HUES48 (cell line): ENCODE measurements at regions not wholly inside any gene's neighbourhood (a gene's known extent, or its start where the extent isn't known, plus 50 kb on each side); places are given as distances from the start of the nearest gene placed in this dataset.

Source experiments
- H3K27ac ChIP-seq: one replicate; pipeline ENCODE4 v1.7.0; 2013; ENCODE audit warnings: low read depth, low read length, inconsistent platforms
- H3K27me3 ChIP-seq: 2 replicates; pipeline ENCODE4 v1.6.1; 2013; ENCODE audit warnings: mild to moderate bottlenecking, low read length; ENCODE audit not compliant: control insufficient read depth, insufficient read depth
- H3K36me3 ChIP-seq: 2 replicates; pipeline ENCODE4 v1.6.1; 2013; ENCODE audit warnings: low read length; ENCODE audit not compliant: control insufficient read depth, insufficient read depth
- H3K4me1 ChIP-seq: 2 replicates; pipeline ENCODE4 v1.6.1; 2013; ENCODE audit warnings: mild to moderate bottlenecking, low read length; ENCODE audit not compliant: control insufficient read depth, insufficient read depth
- H3K4me3 ChIP-seq: 2 replicates; pipeline ENCODE4 v1.5.1; 2013; ENCODE audit warnings: mild to moderate bottlenecking, low read depth, low read length
- H3K9ac ChIP-seq: 2 replicates; pipeline ENCODE4 v1.6.1; 2013; ENCODE audit warnings: mild to moderate bottlenecking, low read depth, low read length, moderate library complexity
- H3K9me3 ChIP-seq: 2 replicates; pipeline ENCODE4 v1.6.1; 2013; ENCODE audit warnings: low read length; ENCODE audit not compliant: control insufficient read depth, insufficient read depth

GRCh38 chr20:50405235-50405914 is 104.8 kb upstream of the PTPN1 start:
- Histone ChIP-seq H3K4me3 (no peak overlapping the region), H3K27ac (no peak overlapping the region), H3K4me1 (no peaks in the 10 kb centered on the region), H3K9me3 (no peaks in the 10 kb centered on the region), H3K36me3 (no peaks in the 10 kb centered on the region), H3K9ac (no peak overlapping the region), H3K27me3 (no peaks in the 10 kb centered on the region)

GRCh38 chr20:50405915-50406609 is 104.1 kb upstream of the PTPN1 start:
- H3K9me3 ChIP-seq, result no peaks in the 10 kb centered on the region
- H3K4me1 ChIP-seq, result no peaks in the 10 kb centered on the region
- H3K27me3 ChIP-seq, result no peaks in the 10 kb centered on the region
- no peak overlapping the region for H3K4me3 ChIP-seq
- H3K36me3 ChIP-seq, result no peaks in the 10 kb centered on the region
- H3K9ac ChIP-seq, result no peak overlapping the region
- H3K27ac ChIP-seq, result no peak overlapping the region

GRCh38 chr20:50406610-50407136 is 103.5 kb upstream of the PTPN1 start:
- Histone ChIP-seq H3K27ac (no peak overlapping the region), H3K4me3 (no peak overlapping the region), H3K9me3 (no peaks in the 10 kb centered on the region), H3K9ac (no peak overlapping the region), H3K36me3 (no peaks in the 10 kb centered on the region), H3K4me1 (0 out of 2 replicates have a peak, but pooled peaks cover 3% of the 10 kb centered on the region), H3K27me3 (no peaks in the 10 kb centered on the region)

GRCh38 chr20:50408526-50409364 is 101.4 kb upstream of the PTPN1 start:
- Histone ChIP-seq H3K27me3 (no peaks in the 10 kb centered on the region), H3K4me1 (peaks cover 17% of the 10 kb centered on the region), H3K9ac (no peak overlapping the region), H3K4me3 (no peak overlapping the region), H3K36me3 (no peaks in the 10 kb centered on the region), H3K27ac (no peak overlapping the region), H3K9me3 (no peaks in the 10 kb centered on the region)

GRCh38 chr20:50409495-50409894 is 100.7 kb upstream of the PTPN1 start:
- H3K4me3 ChIP-seq, result no peak overlapping the region
- H3K36me3 ChIP-seq, result no peaks in the 10 kb centered on the region
- no peak overlapping the region for H3K27ac ChIP-seq
- H3K4me1 ChIP-seq, result peaks cover 17% of the 10 kb centered on the region
- no peaks in the 10 kb centered on the region for H3K27me3 ChIP-seq
- H3K9me3 ChIP-seq, result no peaks in the 10 kb centered on the region
- H3K9ac ChIP-seq, result no peak overlapping the region

GRCh38 chr20:50410343-50410742 is 99.8 kb upstream of the PTPN1 start:
- Histone ChIP-seq H3K4me1 (peaks cover 18% of the 10 kb centered on the region), H3K36me3 (no peaks in the 10 kb centered on the region), H3K27me3 (no peaks in the 10 kb centered on the region), H3K4me3 (no peak overlapping the region), H3K9ac (no peak overlapping the region), H3K27ac (no peak overlapping the region), H3K9me3 (no peaks in the 10 kb centered on the region)

GRCh38 chr20:50412069-50412468 is 98.1 kb upstream of the PTPN1 start:
- peak overlapping the region; percentile 29 for H3K27ac ChIP-seq
- H3K9me3 ChIP-seq, result no peaks in the 10 kb centered on the region
- no peaks in the 10 kb centered on the region for H3K27me3 ChIP-seq

GRCh38 chr20:50412499-50412898 is 97.7 kb upstream of the PTPN1 start:
- Histone ChIP-seq H3K27me3 (no peaks in the 10 kb centered on the region), H3K9ac (no peak overlapping the region), H3K9me3 (no peaks in the 10 kb centered on the region), H3K4me1 (peaks cover 22% of the 10 kb centered on the region), H3K27ac (peak overlapping the region; percentile 8), H3K4me3 (no peak overlapping the region), H3K36me3 (no peaks in the 10 kb centered on the region)

More at GRCh38 chr20:50412069-50412468, 98.1 kb upstream of the PTPN1 start:
- H3K36me3 ChIP-seq, result no peaks in the 10 kb centered on the region
- H3K4me3 ChIP-seq, result no peak overlapping the region
- H3K9ac ChIP-seq, result no peak overlapping the region
- H3K4me1 ChIP-seq, result peaks cover 22% of the 10 kb centered on the region

GRCh38 chr20:50413088-50413500 is 97.1 kb upstream of the PTPN1 start:
- no peaks in the 10 kb centered on the region for H3K36me3 ChIP-seq
- no peaks in the 10 kb centered on the region for H3K27me3 ChIP-seq
- peak overlapping the region; percentile 8 for H3K27ac ChIP-seq
- H3K4me1 ChIP-seq, result peaks cover 22% of the 10 kb centered on the region
- H3K9me3 ChIP-seq, result no peaks in the 10 kb centered on the region
- H3K9ac ChIP-seq, result no peak overlapping the region
- no peak overlapping the region for H3K4me3 ChIP-seq

- H3K27ac ChIP-seq, result no peak overlapping the region
- no peaks in the 10 kb centered on the region for H3K27me3 ChIP-seq
- H3K9ac ChIP-seq, result no peak overlapping the region
- peaks cover 22% of the 10 kb centered on the region for H3K4me1 ChIP-seq
- H3K4me3 ChIP-seq, result no peak overlapping the region
- no peaks in the 10 kb centered on the region for H3K9me3 ChIP-seq
- no peaks in the 10 kb centered on the region for H3K36me3 ChIP-seq
Observed at GRCh38 chr20:50415021-50415515, 95.1 kb upstream of the PTPN1 start.
